VCaP (cell line): ENCODE measurements at regions not wholly inside any gene's neighbourhood (a gene's known extent, or its start where the extent isn't known, plus 50 kb on each side); places are given as distances from the start of the nearest gene placed in this dataset.

ENCODE experiments used
- H3K27ac ChIP-seq: fragments of 450-650 bp; 2 replicates; pipeline ENCODE4 v1.5.1; 2017
- TF ChIP-seq, protein P1 (sequence below): fragments of 450-650 bp; conservative IDR thresholded peaks from 2 replicates; pipeline ENCODE4 v1.5.1; 2017; ENCODE audit warnings: mild to moderate bottlenecking, moderate library complexity

DNA sequence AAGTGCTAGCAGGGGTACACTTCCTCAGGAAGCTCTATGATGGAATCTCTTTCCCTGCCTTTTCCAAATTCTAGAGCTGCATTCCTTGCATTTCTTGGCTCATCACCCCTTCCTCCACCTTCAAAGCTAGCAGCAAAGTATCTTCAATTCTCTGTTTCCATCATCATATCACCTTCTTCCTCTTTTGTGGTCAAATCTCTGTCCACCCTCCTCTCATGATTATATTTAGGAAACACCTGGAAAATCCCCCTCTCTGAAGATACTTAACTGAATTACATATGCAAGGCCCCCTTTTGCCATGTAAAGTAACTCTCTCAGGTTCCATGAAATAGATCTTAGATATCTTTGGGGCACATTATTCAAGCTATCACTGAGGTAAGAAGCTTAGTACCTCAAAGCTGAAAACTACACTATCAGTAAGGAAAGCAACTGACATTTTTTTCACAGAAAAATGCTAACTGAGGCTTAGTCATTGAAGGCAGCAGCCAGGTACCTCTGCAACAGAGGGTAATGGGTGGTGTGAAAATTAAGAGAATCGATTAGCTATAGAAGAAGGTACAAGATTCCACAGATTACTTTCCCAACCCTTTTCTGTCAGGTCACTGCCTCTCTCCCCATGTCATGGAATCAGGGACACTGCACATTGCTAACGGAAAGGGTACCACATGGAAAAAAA, 197.3 kb downstream of the MACC1 start:
- no peak overlapping the region for H3K27ac ChIP-seq
- TF ChIP-seq, protein P1, sequence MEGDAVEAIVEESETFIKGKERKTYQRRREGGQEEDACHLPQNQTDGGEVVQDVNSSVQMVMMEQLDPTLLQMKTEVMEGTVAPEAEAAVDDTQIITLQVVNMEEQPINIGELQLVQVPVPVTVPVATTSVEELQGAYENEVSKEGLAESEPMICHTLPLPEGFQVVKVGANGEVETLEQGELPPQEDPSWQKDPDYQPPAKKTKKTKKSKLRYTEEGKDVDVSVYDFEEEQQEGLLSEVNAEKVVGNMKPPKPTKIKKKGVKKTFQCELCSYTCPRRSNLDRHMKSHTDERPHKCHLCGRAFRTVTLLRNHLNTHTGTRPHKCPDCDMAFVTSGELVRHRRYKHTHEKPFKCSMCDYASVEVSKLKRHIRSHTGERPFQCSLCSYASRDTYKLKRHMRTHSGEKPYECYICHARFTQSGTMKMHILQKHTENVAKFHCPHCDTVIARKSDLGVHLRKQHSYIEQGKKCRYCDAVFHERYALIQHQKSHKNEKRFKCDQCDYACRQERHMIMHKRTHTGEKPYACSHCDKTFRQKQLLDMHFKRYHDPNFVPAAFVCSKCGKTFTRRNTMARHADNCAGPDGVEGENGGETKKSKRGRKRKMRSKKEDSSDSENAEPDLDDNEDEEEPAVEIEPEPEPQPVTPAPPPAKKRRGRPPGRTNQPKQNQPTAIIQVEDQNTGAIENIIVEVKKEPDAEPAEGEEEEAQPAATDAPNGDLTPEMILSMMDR: no peak

DNA sequence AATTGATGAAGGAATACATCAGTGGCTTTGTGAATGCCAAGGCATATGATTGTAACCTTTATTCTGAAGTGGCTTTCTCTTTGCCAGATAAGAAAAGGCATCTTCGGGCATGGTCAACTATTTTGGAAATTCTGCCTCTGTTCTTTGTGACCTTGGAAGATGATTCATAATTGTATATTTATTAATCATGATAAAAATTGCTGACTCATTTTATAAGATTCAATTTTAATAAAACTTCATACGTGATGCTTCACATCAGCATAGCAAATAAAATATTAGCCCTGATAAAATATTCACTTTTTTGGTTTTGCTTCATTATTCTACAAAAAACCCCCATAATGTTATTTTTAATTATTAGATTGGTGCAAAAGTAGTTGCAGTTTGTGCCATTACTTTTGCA, 200.5 kb downstream of the MACC1 start:
- TF ChIP-seq, protein P1: no peak
- H3K27ac ChIP-seq: no peak overlapping the region

DNA sequence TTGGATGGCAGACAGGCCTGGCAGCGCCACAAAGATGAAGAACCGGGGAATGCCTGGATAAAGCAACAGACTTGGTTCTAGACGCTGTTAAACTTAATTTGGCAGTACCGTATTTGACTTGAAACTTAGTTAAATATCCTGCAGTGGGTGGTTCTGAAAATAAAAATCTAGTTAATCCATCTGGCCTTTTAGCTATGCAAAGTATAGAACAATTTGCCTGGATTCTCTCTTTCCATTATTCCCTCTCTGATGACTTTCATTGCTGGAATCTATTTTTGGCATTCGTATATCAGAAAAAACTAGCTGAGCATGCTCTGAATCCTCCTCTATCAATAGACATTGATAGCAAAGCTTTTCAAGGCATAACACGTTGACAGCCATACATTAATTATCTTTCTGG, 203.6 kb downstream of the MACC1 start:
- H3K27ac ChIP-seq: 0 out of 2 replicates have a peak overlapping the region, but pooled peaks have one; percentile 3
- TF ChIP-seq, protein P1: no peak

DNA sequence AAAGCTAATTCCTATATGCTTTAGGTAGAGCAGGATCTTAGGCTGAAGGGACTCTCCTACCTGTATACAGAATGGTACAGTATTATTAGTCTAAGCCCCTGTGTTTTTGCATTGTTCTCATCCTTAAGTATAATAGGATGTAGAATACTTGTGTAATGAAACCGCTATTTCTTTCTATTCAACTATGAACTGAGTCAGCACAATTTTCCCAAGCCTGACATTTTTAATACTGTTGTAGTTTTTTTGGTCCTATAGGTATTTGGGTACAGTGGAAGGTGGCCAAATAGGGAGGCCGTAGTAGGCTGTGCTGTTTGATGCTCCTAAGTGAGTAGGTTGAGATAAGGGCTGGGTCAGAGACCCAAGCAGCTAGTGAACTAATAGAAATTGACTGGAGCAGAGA, 205.1 kb downstream of the MACC1 start:
- TF ChIP-seq, protein P1: no peak
- H3K27ac ChIP-seq: no peak overlapping the region

DNA sequence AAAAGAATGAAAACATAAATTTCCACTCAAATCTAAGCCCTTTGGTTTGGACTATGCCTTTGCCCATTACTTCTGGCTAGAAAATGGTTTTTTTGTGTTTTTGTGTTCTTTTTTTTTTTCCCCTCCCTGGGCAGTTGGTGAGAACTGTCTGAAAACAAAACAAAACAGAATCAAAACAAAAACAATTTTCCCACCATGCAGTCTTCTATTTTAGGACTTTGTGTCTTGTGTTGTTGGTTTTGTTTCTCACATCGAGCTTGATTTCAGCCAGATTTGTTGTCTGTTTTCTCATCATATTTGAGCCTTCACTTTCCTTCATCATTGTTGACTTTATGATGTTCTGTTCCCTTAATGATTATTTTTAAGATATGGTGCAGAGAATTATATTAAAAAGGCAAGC, 206.3 kb downstream of the MACC1 start:
- H3K27ac ChIP-seq: no peak overlapping the region

DNA sequence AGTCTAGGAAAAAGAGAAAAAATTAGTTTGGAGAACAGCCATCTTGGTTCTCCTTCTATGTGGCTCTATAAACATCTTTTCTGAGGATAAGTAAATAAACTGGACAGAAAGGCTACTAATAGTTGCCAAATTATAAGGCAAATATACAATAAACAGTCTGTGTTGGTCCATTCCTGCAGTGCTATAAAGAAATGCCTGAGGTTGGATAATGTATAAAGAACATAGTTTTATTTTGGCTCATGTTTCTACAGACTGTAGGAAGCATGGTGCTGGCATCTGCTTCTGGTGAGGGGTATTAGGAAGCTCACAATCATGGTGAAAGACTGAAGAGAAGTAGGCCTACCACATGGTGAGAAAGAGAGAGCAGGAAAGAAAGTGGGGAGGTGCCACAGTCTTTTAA, 209.7 kb downstream of the MACC1 start:
- TF ChIP-seq, protein P1: no peak
- H3K27ac ChIP-seq: 0 out of 2 replicates have a peak overlapping the region, but pooled peaks have one; percentile 5

More for the DNA sequence above, 206.3 kb downstream of the MACC1 start:
- TF ChIP-seq, protein P1: no peak

DNA sequence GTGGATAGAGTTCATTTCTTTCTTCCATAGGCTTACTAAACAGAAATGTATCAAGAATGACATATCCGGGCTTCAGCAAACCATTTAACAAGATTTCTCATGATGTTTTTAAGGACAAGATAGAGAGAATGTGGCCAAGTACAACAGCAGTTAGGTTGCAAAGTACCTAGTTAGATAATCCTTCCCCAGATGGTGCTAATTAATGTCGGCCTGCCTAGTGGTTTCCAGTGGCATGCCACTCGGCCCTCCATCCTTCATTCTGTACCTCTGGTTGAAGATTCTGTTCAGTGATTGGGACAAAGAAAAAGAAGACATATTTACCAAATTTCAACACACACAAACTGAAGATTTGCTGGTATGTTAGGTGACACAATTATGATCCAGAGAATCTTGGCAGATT, 212.1 kb downstream of the MACC1 start:
- TF ChIP-seq, protein P1: no peak
- H3K27ac ChIP-seq: no peak overlapping the region
